Uterus (tissue), 2 donors: ENCODE measurements at regions not wholly inside any gene's neighbourhood (a gene's known extent, or its start where the extent isn't known, plus 50 kb on each side); places are given as distances from the start of the nearest gene placed in this dataset.

Source experiments
- POLR2A ChIP-seq, 2 donors: fragments of 450-650 bp; IDR thresholded peaks; one replicate each; pipeline ENCODE4 v1.6.1; 2016; ENCODE audit warnings: antibody characterized with exemption in 2 of 2, mild to moderate bottlenecking in 1 of 2, moderate library complexity in 1 of 2
- TF ChIP-seq, protein P1 (sequence below), 4 experiments: fragments of 200-600 bp in 2 of 4; fragments of 450-650 bp in 2 of 4; sonication (generic) in 2 of 4; IDR thresholded peaks; one replicate each; pipeline ENCODE4 v1.5.1; 2016 to 2019; ENCODE audit warnings: antibody characterized with exemption in 4 of 4, mild to moderate bottlenecking in 2 of 4, moderate library complexity in 1 of 4

DNA sequence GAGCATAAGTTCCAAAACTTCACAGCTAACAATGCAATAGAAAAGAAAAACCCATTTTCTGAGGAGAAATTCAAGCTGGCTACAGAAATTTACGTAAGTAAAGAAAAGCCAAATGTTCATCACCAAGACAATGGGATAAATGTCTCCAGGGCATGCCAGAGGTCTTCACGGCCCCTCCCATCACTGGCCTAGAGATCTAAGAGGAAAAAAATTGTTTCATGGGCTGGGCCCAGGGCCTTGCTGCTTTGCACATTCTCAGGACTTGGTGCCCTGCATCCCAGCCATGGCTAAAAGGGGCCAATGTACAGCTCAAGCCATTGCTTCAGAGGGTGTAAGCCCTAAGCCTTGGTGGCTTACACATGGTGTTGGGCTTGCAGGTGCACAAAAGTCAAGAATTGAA, 443.6 kb downstream of the ELAVL2 start:
- TF ChIP-seq, protein P1, sequence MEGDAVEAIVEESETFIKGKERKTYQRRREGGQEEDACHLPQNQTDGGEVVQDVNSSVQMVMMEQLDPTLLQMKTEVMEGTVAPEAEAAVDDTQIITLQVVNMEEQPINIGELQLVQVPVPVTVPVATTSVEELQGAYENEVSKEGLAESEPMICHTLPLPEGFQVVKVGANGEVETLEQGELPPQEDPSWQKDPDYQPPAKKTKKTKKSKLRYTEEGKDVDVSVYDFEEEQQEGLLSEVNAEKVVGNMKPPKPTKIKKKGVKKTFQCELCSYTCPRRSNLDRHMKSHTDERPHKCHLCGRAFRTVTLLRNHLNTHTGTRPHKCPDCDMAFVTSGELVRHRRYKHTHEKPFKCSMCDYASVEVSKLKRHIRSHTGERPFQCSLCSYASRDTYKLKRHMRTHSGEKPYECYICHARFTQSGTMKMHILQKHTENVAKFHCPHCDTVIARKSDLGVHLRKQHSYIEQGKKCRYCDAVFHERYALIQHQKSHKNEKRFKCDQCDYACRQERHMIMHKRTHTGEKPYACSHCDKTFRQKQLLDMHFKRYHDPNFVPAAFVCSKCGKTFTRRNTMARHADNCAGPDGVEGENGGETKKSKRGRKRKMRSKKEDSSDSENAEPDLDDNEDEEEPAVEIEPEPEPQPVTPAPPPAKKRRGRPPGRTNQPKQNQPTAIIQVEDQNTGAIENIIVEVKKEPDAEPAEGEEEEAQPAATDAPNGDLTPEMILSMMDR (IDR thresholded peaks at IDR 0.05) = no peak
- TF ChIP-seq POLR2A (IDR thresholded peaks at IDR 0.05) = no peak
